Karpas-422 (cell line): ENCODE measurements at regions not wholly inside any gene's neighbourhood (a gene's known extent, or its start where the extent isn't known, plus 50 kb on each side); places are given as distances from the start of the nearest gene placed in this dataset.

Experiments used
- DNase-seq: peaks from one replicate; pipeline ENCODE4 v3.0.0-alpha.2; 2015
- H2AFZ ChIP-seq: fragments of 200-600 bp; sonication (generic); 2 replicates; pipeline ENCODE4 v1.6.1; 2014; ENCODE audit warnings: antibody characterized with exemption, low read length, mixed read lengths
- H3K27ac ChIP-seq: fragments of 200-600 bp; sonication (generic); 2 replicates; pipeline ENCODE4 v1.5.1; 2014; ENCODE audit warnings: mild to moderate bottlenecking, low read length, moderate library complexity
- H3K27me3 ChIP-seq: fragments of 200-600 bp; sonication (generic); 2 replicates; pipeline ENCODE4 v1.6.1; 2014; ENCODE audit warnings: low read length, mixed read lengths
- H3K36me3 ChIP-seq: fragments of 200-600 bp; sonication (generic); 2 replicates; pipeline ENCODE4 v1.6.1; 2014; ENCODE audit warnings: low read length, mixed read lengths; ENCODE audit not compliant: insufficient read depth
- H3K4me1 ChIP-seq: fragments of 200-600 bp; sonication (generic); 2 replicates; pipeline ENCODE4 v1.6.1; 2014; ENCODE audit warnings: mild to moderate bottlenecking, low read length, mixed read lengths
- H3K4me2 ChIP-seq: fragments of 200-600 bp; sonication (generic); 2 replicates; pipeline ENCODE4 v1.6.1; 2014; ENCODE audit warnings: low read length, low read depth, mild to moderate bottlenecking; ENCODE audit not compliant: poor library complexity, severe bottlenecking
- H3K4me3 ChIP-seq: fragments of 200-600 bp; sonication (generic); 2 replicates; pipeline ENCODE4 v1.5.1; 2014; ENCODE audit warnings: mild to moderate bottlenecking, antibody characterized with exemption, low read length, mixed read lengths
- H3K79me2 ChIP-seq: fragments of 200-600 bp; sonication (generic); 2 replicates; pipeline ENCODE4 v1.6.1; 2014; ENCODE audit warnings: mild to moderate bottlenecking, low read length, mixed read lengths
- H3K9ac ChIP-seq: fragments of 200-600 bp; sonication (generic); 2 replicates; pipeline ENCODE4 v1.6.0; 2014; ENCODE audit warnings: low read length
- H3K9me2 ChIP-seq: fragments of 200-600 bp; sonication (generic), shearing (Covaris generic); replicated peaks from 2 replicates; pipeline ENCODE4 v1.6.0; 2014; ENCODE audit warnings: mild to moderate bottlenecking, low read length, moderate library complexity; ENCODE audit not compliant: insufficient read depth
- H3K9me3 ChIP-seq: fragments of 300-700, 200-600 bp; sonication (generic); 2 replicates; pipeline ENCODE4 v1.6.1; 2014; ENCODE audit warnings: low read length, mixed read lengths
- H4K20me1 ChIP-seq: fragments of 200-600 bp; sonication (generic); 2 replicates; pipeline ENCODE4 v1.6.1; 2014; ENCODE audit warnings: mild to moderate bottlenecking, antibody characterized with exemption, low read length, low read depth; ENCODE audit not compliant: insufficient read depth

GRCh38 chr5:60374409-60374808, 325.6 kb downstream of the DEPDC1B start:
- no peak for DNase-seq
- Histone ChIP-seq H3K9me3 (no peaks in the 10 kb centered on the region), H2AFZ (no peak overlapping the region), H3K27me3 (no peaks in the 10 kb centered on the region), H3K9ac (no peak overlapping the region), H3K4me3 (no peak overlapping the region), H3K79me2 (no peaks in the 10 kb centered on the region), H3K27ac (no peak overlapping the region), H3K4me1 (no peaks in the 10 kb centered on the region), H3K9me2 (no peaks in the 10 kb centered on the region), H4K20me1 (peaks cover 3% of the 10 kb centered on the region; the same call in 1 of the 2 replicates), H3K4me2 (no peak overlapping the region), H3K36me3 (no peaks in the 10 kb centered on the region)

- H3K9ac ChIP-seq: no peak overlapping the region
- H3K27me3 ChIP-seq: no peaks in the 10 kb centered on the region
- DNase-seq: no peak
- H4K20me1 ChIP-seq: peaks cover under 1% of the 10 kb centered on the region; the same call in 1 of the 2 replicates
- no peaks in the 10 kb centered on the region for H3K9me2 ChIP-seq
- no peaks in the 10 kb centered on the region for H3K9me3 ChIP-seq
- H2AFZ ChIP-seq: no peak overlapping the region
- no peaks in the 10 kb centered on the region for H3K36me3 ChIP-seq
- no peak overlapping the region for H3K27ac ChIP-seq
- no peaks in the 10 kb centered on the region for H3K4me1 ChIP-seq
- H3K4me2 ChIP-seq: no peak overlapping the region
- no peaks in the 10 kb centered on the region for H3K79me2 ChIP-seq
- no peak overlapping the region for H3K4me3 ChIP-seq
Observed at GRCh38 chr5:60372786-60373185, 327.2 kb downstream of the DEPDC1B start.

- H4K20me1 ChIP-seq: peaks cover 4% of the 10 kb centered on the region; the same call in 1 of the 2 replicates
- H3K27ac ChIP-seq: no peak overlapping the region
- DNase-seq: no peak
- no peak overlapping the region for H2AFZ ChIP-seq
- H3K9me2 ChIP-seq: no peaks in the 10 kb centered on the region
- H3K4me1 ChIP-seq: no peaks in the 10 kb centered on the region; the same call in 1 of the 2 replicates
- no peak overlapping the region for H3K4me3 ChIP-seq
- H3K79me2 ChIP-seq: no peaks in the 10 kb centered on the region
- H3K27me3 ChIP-seq: no peaks in the 10 kb centered on the region
- no peaks in the 10 kb centered on the region for H3K36me3 ChIP-seq
- H3K9me3 ChIP-seq: no peaks in the 10 kb centered on the region
- no peak overlapping the region for H3K4me2 ChIP-seq
- no peak overlapping the region for H3K9ac ChIP-seq
Observed at GRCh38 chr5:60371065-60371464, 328.9 kb downstream of the DEPDC1B start.

GRCh38 chr5:60370508-60370907, 329.5 kb downstream of the DEPDC1B start:
- no peak for DNase-seq
- Histone ChIP-seq H3K27ac (no peak overlapping the region), H3K4me1 (no peaks in the 10 kb centered on the region; the same call in 1 of the 2 replicates), H3K27me3 (no peaks in the 10 kb centered on the region), H2AFZ (no peak overlapping the region), H3K79me2 (no peaks in the 10 kb centered on the region), H3K4me3 (no peak overlapping the region), H4K20me1 (peaks cover 7% of the 10 kb centered on the region; the same call in 1 of the 2 replicates), H3K9ac (no peak overlapping the region), H3K36me3 (no peaks in the 10 kb centered on the region), H3K9me2 (no peaks in the 10 kb centered on the region), H3K4me2 (no peak overlapping the region), H3K9me3 (no peaks in the 10 kb centered on the region)

GRCh38 chr5:60369391-60369790, 330.6 kb downstream of the DEPDC1B start:
- Histone ChIP-seq H3K4me2 (no peak overlapping the region), H3K27me3 (no peaks in the 10 kb centered on the region), H3K9me2 (no peaks in the 10 kb centered on the region), H3K9me3 (no peaks in the 10 kb centered on the region), H3K4me1 (peaks cover 5% of the 10 kb centered on the region), H4K20me1 (peaks cover 7% of the 10 kb centered on the region; the same call in 1 of the 2 replicates), H3K4me3 (no peak overlapping the region), H2AFZ (no peak overlapping the region), H3K36me3 (no peaks in the 10 kb centered on the region), H3K79me2 (no peaks in the 10 kb centered on the region), H3K9ac (no peak overlapping the region), H3K27ac (no peak overlapping the region)
- DNase-seq: no peak

- no peak overlapping the region for H3K4me2 ChIP-seq
- no peaks in the 10 kb centered on the region for H3K79me2 ChIP-seq
- no peak overlapping the region for H3K4me3 ChIP-seq
- no peak overlapping the region for H3K9ac ChIP-seq
- peaks cover 7% of the 10 kb centered on the region; the same call in 1 of the 2 replicates for H4K20me1 ChIP-seq
- no peak overlapping the region for H2AFZ ChIP-seq
- H3K4me1 ChIP-seq: peaks cover 5% of the 10 kb centered on the region
- H3K36me3 ChIP-seq: no peaks in the 10 kb centered on the region
- H3K9me2 ChIP-seq: no peaks in the 10 kb centered on the region
- H3K9me3 ChIP-seq: no peaks in the 10 kb centered on the region
- H3K27ac ChIP-seq: no peak overlapping the region
- DNase-seq: no peak
- no peaks in the 10 kb centered on the region for H3K27me3 ChIP-seq
Observed at GRCh38 chr5:60368100-60368499, 331.9 kb downstream of the DEPDC1B start.

- Histone ChIP-seq H3K36me3 (no peaks in the 10 kb centered on the region), H3K4me3 (no peak overlapping the region), H3K27ac (no peak overlapping the region), H4K20me1 (peaks cover 13% of the 10 kb centered on the region; the same call in 1 of the 2 replicates), H3K9ac (no peak overlapping the region), H3K4me1 (peaks cover 5% of the 10 kb centered on the region), H3K4me2 (no peak overlapping the region), H3K9me3 (no peaks in the 10 kb centered on the region), H2AFZ (no peak overlapping the region), H3K79me2 (no peaks in the 10 kb centered on the region), H3K27me3 (no peaks in the 10 kb centered on the region), H3K9me2 (no peaks in the 10 kb centered on the region)
- no peak for DNase-seq
Observed at GRCh38 chr5:60366489-60366888, 333.5 kb downstream of the DEPDC1B start.

GRCh38 chr5:60365001-60365400, 335.0 kb downstream of the DEPDC1B start:
- Histone ChIP-seq H3K4me2 (no peak overlapping the region), H3K9me3 (no peaks in the 10 kb centered on the region), H2AFZ (no peak overlapping the region), H3K4me3 (no peak overlapping the region), H3K79me2 (no peaks in the 10 kb centered on the region), H4K20me1 (peaks cover 24% of the 10 kb centered on the region), H3K27ac (no peak overlapping the region), H3K9ac (no peak overlapping the region), H3K36me3 (no peaks in the 10 kb centered on the region), H3K4me1 (peaks cover 5% of the 10 kb centered on the region), H3K27me3 (no peaks in the 10 kb centered on the region), H3K9me2 (no peaks in the 10 kb centered on the region)
- DNase-seq: no peak

- H3K4me1 ChIP-seq: peaks cover 5% of the 10 kb centered on the region
- no peak overlapping the region for H2AFZ ChIP-seq
- no peak overlapping the region for H3K9ac ChIP-seq
- H3K9me3 ChIP-seq: no peaks in the 10 kb centered on the region
- no peak overlapping the region for H3K4me3 ChIP-seq
- DNase-seq: no peak
- H3K27ac ChIP-seq: no peak overlapping the region
- no peaks in the 10 kb centered on the region for H3K27me3 ChIP-seq
- H3K9me2 ChIP-seq: no peaks in the 10 kb centered on the region
- peaks cover 28% of the 10 kb centered on the region for H4K20me1 ChIP-seq
- H3K4me2 ChIP-seq: no peak overlapping the region
- H3K36me3 ChIP-seq: no peaks in the 10 kb centered on the region
- no peaks in the 10 kb centered on the region for H3K79me2 ChIP-seq
Observed at GRCh38 chr5:60362158-60362557, 337.8 kb downstream of the DEPDC1B start.
